ENCODE measurements at regions not wholly inside any gene's neighbourhood (a gene's known extent, or its start where the extent isn't known, plus 50 kb on each side); places are given as distances from the start of the nearest gene placed in this dataset.

- TF ChIP-seq EP300 (IDR thresholded peaks at IDR 0.05) (no peak), CTCF (IDR thresholded peaks at IDR 0.05) (no peak), POLR2A (IDR thresholded peaks at IDR 0.05) (no peak)
- H3K4me3 ChIP-seq: no peak overlapping the region
- intact Hi-C loops (cut with DNase I): no loop called here
These were observed 296.4 kb upstream of the MBL2 start for GRCh38 chr10:53069013-53069412.

GRCh38 chr10:53064614-53065013 lies 292.0 kb upstream of the MBL2 start:
- intact Hi-C loops (cut with DNase I): no loop called here
- 5 to 10% (median 6%) methylated on average over 2 of the region's 2 CpGs for WGBS, 3 donors
- Histone ChIP-seq H3K27ac (no peak overlapping the region), H3K9me3 (no peaks in the 10 kb centered on the region), H3K36me3 (no peaks in the 10 kb centered on the region), H3K4me1 (ENCODE audit: insufficient read depth) (no peaks in the 10 kb centered on the region), H3K27me3 (no peaks in the 10 kb centered on the region), H3K4me3 (no peak overlapping the region)
- TF ChIP-seq EP300 (IDR thresholded peaks at IDR 0.05): no peak
- TF ChIP-seq CTCF (IDR thresholded peaks at IDR 0.05): no peak
- TF ChIP-seq POLR2A (IDR thresholded peaks at IDR 0.05): no peak
- DNase-seq: no peak

More at GRCh38 chr10:53069013-53069412, 296.4 kb upstream of the MBL2 start:
- Histone ChIP-seq H3K9me3 (no peaks in the 10 kb centered on the region), H3K4me1 (ENCODE audit: insufficient read depth) (no peaks in the 10 kb centered on the region), H3K27me3 (no peaks in the 10 kb centered on the region), H3K27ac (no peak overlapping the region), H3K36me3 (no peaks in the 10 kb centered on the region)
- DNase-seq: no peak

- 79 to 87% (median 83%) methylated on average over 3 of the region's 3 CpGs for WGBS, 3 donors
These were observed 291.2 kb upstream of the MBL2 start for GRCh38 chr10:53063805-53064204.

GRCh38 chr10:53052521-53053164 lies 280.1 kb upstream of the MBL2 start:
- no peaks in the 10 kb centered on the region for H3K27me3 ChIP-seq
- no peak overlapping the region for H3K27ac ChIP-seq
- 79 to 92% (median 80%) methylated on average over 6 of the region's 6 CpGs for WGBS, 3 donors

More at GRCh38 chr10:53063805-53064204, 291.2 kb upstream of the MBL2 start:
- Histone ChIP-seq H3K27ac (no peak overlapping the region), H3K36me3 (no peaks in the 10 kb centered on the region), H3K9me3 (no peaks in the 10 kb centered on the region), H3K4me3 (no peak overlapping the region), H3K27me3 (no peaks in the 10 kb centered on the region), H3K4me1 (ENCODE audit: insufficient read depth) (no peaks in the 10 kb centered on the region)
- intact Hi-C loops (cut with DNase I): no loop called here
- DNase-seq: no peak
- TF ChIP-seq CTCF (IDR thresholded peaks at IDR 0.05): no peak
- TF ChIP-seq EP300 (IDR thresholded peaks at IDR 0.05): no peak
- TF ChIP-seq POLR2A (IDR thresholded peaks at IDR 0.05): no peak

More at GRCh38 chr10:53052521-53053164, 280.1 kb upstream of the MBL2 start:
- Histone ChIP-seq H3K36me3 (no peaks in the 10 kb centered on the region), H3K4me1 (ENCODE audit: insufficient read depth) (no peaks in the 10 kb centered on the region), H3K4me3 (no peak overlapping the region), H3K9me3 (no peaks in the 10 kb centered on the region)
- no peak for DNase-seq
- intact Hi-C loops (cut with DNase I): no loop called here
- TF ChIP-seq EP300 (IDR thresholded peaks at IDR 0.05): no peak
- TF ChIP-seq POLR2A (IDR thresholded peaks at IDR 0.05): no peak
- TF ChIP-seq CTCF (IDR thresholded peaks at IDR 0.05): no peak
